HG03342 (cell line): ENCODE measurements at regions not wholly inside any gene's neighbourhood (a gene's known extent, or its start where the extent isn't known, plus 50 kb on each side); places are given as distances from the start of the nearest gene placed in this dataset.
"Not testable (repeated sequence)": the region's sequence is repeated elsewhere in the genome, so short reads cannot be mapped to it uniquely, and the experiment has no call there.

ENCODE experiments used
- ATAC-seq: cut with Tn5 transposase; IDR thresholded peaks from one replicate; pipeline ENCODE4 v1.9.1; 2021; ENCODE audit warnings: mild to moderate bottlenecking, moderate library complexity; ENCODE audit not compliant: unreplicated experiment

DNA sequence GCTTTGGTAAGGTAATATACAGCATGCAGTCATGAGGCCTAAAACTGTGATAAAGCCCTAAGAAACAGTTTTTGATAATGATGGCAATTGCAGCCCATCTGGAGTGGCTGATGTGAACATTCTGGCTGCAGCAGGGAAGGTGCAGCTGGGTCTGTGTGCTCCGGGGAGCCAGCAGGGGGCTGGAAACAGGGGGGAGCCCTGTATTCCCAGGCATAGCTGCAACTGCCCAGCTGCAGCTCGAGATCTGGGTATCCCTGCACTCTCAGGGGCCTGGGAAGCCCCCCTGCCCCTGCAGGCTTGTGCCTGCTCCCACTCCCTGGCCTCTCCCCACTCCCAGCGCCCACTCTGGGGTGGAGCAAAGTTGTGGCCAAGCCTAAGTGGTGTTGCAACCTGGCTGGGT is 95.6 kb downstream of the RRAGB start:
- no peak for ATAC-seq

DNA sequence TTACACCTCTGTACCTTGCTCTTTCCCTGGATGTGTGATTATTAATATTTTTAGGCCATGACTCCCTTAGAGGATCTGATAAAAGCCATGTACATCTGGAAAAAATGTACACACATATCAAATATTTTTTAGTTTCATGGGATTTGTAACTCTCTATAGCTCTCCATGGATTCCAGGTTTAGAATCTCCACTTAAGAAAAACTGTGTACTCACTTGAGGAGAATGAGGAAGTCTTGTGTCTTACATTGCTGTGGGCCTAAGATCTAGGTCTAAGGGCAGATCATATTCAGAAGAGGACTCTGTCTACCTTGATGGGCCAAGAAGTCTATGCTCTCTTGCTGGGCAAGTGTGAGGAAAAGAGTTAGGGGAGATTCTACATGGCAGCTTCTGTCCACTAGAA is 98.0 kb downstream of the RRAGB start:
- no peak for ATAC-seq

GRCh38 chrX:55816023-55816422 is 98.5 kb downstream of the RRAGB start:
- ATAC-seq, result no peak

DNA sequence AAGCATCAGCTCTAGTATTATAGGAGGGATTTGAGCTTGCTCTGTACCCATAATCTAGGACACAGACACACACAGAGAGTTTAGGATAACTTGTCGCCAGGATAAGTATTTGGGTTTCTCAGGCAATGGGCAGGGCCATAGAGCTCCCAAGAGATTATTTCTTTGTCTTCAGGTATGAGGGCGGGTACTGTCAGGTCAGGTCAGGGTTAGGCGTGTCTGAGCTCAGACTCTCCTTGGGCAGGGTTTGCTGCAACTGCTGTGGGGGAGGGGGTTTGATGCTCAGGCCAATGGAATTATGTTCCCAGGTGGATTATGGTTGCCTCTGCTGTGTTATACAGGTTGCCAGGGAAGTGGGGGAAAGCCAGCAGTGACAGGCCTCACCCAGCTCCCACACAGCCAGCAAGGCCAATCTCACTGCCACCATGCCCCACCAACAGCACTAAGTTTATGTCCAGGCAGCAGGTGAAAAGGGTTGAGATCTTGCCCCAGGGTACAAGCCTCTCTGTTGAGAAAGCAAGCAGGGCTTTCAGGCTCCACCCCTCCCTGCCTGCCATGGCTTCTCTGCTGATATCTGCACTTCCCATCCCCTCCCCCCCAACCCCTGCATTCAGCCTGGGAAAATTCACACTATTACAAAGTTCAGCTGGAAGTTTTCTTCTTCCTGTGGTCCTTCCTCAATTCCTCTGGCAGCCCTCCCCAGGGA is 101.3 kb downstream of the RRAGB start:
- no peak for ATAC-seq

- ATAC-seq, result no peak
Measured at GRCh38 chrX:55839485-55839884, 121.9 kb downstream of the RRAGB start.

- ATAC-seq, result no peak
Measured at GRCh38 chrX:55841962-55842752, 124.6 kb downstream of the RRAGB start.

- ATAC-seq, result not testable (repeated sequence)
Measured at GRCh38 chrX:55866779-55867178, 149.2 kb downstream of the RRAGB start.

DNA sequence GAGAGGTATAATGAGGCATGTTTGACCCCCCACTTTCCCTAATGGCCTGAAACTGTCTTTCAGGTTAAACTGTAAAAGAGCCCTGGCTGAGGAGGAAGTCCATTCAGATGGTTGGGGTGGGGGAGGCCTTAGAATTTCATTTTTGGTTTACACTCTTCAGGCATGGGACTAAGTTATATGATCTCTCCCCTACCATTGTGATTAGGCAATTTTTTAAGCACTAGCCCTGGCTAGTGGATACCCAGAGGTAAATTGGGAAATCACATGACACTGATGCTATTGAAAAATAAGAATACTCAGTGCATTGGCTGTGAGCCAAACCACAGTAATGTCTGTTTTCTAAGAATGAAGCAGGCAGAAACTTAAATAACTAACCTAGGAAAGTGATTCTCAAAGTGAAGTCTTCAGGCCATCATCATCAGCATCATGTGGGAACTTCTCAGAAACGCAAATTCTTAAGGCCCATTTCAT is 149.7 kb downstream of the RRAGB start:
- peak; percentile 74 for ATAC-seq

GRCh38 chrX:55867708-55868107 is 150.2 kb downstream of the RRAGB start:
- ATAC-seq, result peak; percentile 57

DNA sequence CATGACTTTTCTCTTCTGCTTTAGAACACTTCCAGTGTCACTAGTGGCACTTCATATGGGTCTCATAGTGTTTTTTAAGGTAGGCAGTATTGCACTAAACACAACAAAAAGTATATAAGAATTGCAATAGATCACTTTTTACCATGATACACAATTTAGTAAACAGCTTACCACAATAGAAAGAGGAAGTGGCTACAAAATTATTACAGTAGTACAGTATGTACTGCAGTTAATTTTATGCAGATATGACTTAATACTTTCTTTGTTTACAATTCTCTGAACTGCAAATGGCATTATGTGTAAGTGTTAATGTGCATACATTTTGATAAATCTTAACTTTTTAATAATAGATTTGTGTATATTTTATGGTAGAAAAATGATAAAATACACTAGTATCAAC is 157.3 kb downstream of the RRAGB start:
- no peak for ATAC-seq

DNA sequence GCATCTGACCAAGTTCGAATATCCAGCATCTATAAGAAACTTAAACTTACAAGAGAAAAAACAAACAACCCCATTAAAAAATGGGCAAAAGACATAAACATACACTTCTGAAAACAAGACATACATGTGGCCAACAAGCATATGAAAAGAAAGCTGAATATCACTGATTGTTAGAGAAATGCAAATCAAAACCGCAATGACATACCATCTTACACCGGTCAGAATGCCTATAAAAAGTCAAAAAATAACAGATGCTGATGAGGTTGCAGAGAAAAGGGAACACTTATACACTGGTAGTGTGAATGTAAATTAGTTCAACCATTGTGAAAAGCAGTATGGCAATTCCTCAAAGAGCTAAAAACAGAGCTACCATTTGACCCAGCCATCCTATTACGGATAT is 166.0 kb downstream of the RRAGB start:
- not testable (repeated sequence) for ATAC-seq

- ATAC-seq, result peak; percentile 84
Measured at GRCh38 chrX:55907968-55908607, 190.5 kb downstream of the RRAGB start.

DNA sequence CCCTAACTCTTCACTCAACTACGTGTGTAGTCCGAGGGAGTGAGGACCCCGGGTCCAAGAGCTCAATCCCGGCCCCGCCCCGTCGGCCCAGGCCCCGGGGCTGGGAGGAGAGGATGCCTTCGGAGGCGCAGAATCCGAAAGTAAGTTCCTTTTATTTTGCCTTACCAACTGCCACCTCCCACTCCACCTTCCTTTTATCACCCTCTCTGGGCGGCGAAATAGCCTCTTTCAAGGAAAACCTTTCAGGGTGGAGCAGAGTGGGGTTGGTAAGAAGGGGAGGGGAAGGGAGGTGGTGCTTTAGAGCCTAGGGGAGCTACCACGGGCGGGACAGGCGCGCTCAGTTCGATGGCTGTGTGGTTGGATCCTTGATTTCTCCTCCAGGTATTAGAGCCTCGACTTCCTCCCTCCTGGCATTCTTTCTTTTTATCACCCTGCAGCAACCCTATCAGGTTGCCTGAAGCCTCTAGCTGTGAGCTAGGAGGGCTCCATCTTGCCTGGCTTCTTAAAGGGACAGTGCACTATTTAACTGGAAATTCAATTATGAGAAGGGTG is 191.2 kb downstream of the RRAGB start:
- ATAC-seq, result peak; percentile 51

- peak; percentile 95 for ATAC-seq
Measured at GRCh38 chrX:55919367-55920221, 202.0 kb downstream of the RRAGB start.

DNA sequence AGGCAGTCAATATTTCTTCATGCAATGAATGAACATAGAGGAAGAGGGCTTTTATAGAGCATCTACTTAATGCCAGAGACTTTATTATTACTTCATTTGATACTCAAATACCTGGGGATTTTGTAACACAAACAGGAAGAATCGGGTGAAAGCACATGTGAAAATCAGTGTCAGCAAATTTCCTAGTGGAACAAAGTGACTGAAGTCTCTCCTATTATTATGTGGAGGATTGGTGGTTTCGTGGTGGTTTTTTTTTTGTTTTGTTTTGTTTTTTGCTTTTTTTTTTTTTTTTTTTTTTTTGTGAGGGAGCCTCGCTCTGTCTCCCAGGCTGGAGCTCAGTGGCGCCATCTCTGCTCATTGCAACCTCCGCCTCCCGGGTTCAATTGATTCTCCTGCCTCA is 207.0 kb downstream of the RRAGB start:
- ATAC-seq, result no peak

DNA sequence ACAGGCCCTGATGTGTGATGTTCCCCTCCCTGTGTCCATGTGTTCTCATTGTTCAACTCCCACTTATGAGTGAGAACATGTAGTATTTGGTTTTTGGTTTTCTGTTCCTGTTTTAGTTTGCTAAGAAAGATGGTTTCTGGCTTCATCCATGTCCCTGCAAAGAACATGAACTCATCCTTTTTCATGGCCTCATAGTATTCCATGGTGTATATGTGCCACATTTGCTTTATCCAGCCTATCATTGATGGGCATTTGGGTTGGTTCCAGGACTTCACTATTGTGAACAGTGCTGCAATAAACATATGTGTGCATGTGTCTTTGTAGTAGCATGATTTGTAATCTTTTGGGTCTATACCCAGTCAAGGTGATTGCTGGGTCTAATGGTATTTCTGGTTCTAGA is 211.0 kb downstream of the RRAGB start:
- not testable (repeated sequence) for ATAC-seq
